ENCODE measurements at regions not wholly inside any gene's neighbourhood (a gene's known extent, or its start where the extent isn't known, plus 50 kb on each side); places are given as distances from the start of the nearest gene placed in this dataset.
"Not testable (repeated sequence)": the region's sequence is repeated elsewhere in the genome, so short reads cannot be mapped to it uniquely, and the experiment has no call there.

GRCh38 chr5:56680731-56681130 lies 134.6 kb upstream of the MAP3K1 start:
- Mint-ChIP-seq H3K27ac (peak overlapping the region in 4 of 10 donors; percentile 2 to 88 (median 66)), H3K4me3 (peak overlapping the region in 1 of 10 donors; percentile 33), H3K36me3 (no peaks in the 10 kb centered on the region), H3K9me3 (peaks cover 0 to 3% (median 0%) of the 10 kb centered on the region in 9 donors), H3K4me1 (peaks cover 9 to 75% (median 31%) of the 10 kb centered on the region in 4 donors), H3K27me3 (no peaks in the 10 kb centered on the region)
- no peak for ATAC-seq
- POLR2A ChIA-PET = no interaction called here
- DNase-seq = no peak

- POLR2A ChIA-PET = interaction anchor here (1.1 kb wide), 1 partner anchor 9 kb away, joined by 3 read pairs; no protein-coding TSS in a partner anchor
- H3K4me1 Mint-ChIP-seq = peaks cover 15 to 61% (median 20%) of the 10 kb centered on the region in 4 donors
- ATAC-seq = no peak
Measured at GRCh38 chr5:56677690-56678305, 137.6 kb upstream of the MAP3K1 start.

GRCh38 chr5:56676091-56676768 lies 139.1 kb upstream of the MAP3K1 start:
- Mint-ChIP-seq H3K27ac (no peak overlapping the region), H3K4me1 (peaks cover 10 to 56% (median 11%) of the 10 kb centered on the region in 4 donors), H3K9me3 (peaks cover 0 to 10% (median 0%) of the 10 kb centered on the region in 9 donors), H3K36me3 (no peaks in the 10 kb centered on the region), H3K27me3 (peaks cover 0 to 4% (median 0%) of the 10 kb centered on the region in 5 donors), H3K4me3 (no peak overlapping the region)
- POLR2A ChIA-PET = no interaction called here
- DNase-seq (no peak), ATAC-seq (no peak)

More at GRCh38 chr5:56677690-56678305, 137.6 kb upstream of the MAP3K1 start:
- DNase-seq = no peak
- Mint-ChIP-seq H3K36me3 (no peaks in the 10 kb centered on the region), H3K27me3 (peaks cover 0 to 4% (median 0%) of the 10 kb centered on the region in 5 donors), H3K4me3 (no peak overlapping the region), H3K27ac (no peak overlapping the region), H3K9me3 (peaks cover 0 to 10% (median 0%) of the 10 kb centered on the region in 9 donors)

GRCh38 chr5:56674441-56674840 lies 140.9 kb upstream of the MAP3K1 start:
- Mint-ChIP-seq H3K4me3 (no peak overlapping the region), H3K9me3 (peaks cover 0 to 10% (median 0%) of the 10 kb centered on the region in 9 donors), H3K36me3 (no peaks in the 10 kb centered on the region), H3K4me1 (peaks cover 14 to 62% (median 16%) of the 10 kb centered on the region in 4 donors), H3K27ac (no peak overlapping the region), H3K27me3 (peaks cover 0 to 4% (median 0%) of the 10 kb centered on the region in 5 donors)
- POLR2A ChIA-PET = no interaction called here
- no peak for ATAC-seq
- DNase-seq = no peak

- H3K9me3 Mint-ChIP-seq = peaks cover 0 to 10% (median 0%) of the 10 kb centered on the region in 9 donors
- H3K4me3 Mint-ChIP-seq = peak overlapping the region in 1 of 10 donors; percentile 20
- DNase-seq (no peak), ATAC-seq (no peak)
- no peaks in the 10 kb centered on the region for H3K36me3 Mint-ChIP-seq
- H3K27me3 Mint-ChIP-seq = peaks cover 0 to 4% (median 0%) of the 10 kb centered on the region in 5 donors
- H3K27ac Mint-ChIP-seq = peak overlapping the region in 4 of 10 donors; percentile 5 to 43 (median 8)
- POLR2A ChIA-PET = no interaction called here
- peaks cover 16 to 63% (median 19%) of the 10 kb centered on the region in 4 donors for H3K4me1 Mint-ChIP-seq
Measured at GRCh38 chr5:56673171-56673570, 142.2 kb upstream of the MAP3K1 start.

- DNase-seq (no peak), ATAC-seq (no peak)
- Mint-ChIP-seq H3K4me1 (peaks cover 18 to 61% (median 19%) of the 10 kb centered on the region in 4 donors), H3K27ac (peak overlapping the region in 2 of 10 donors; percentile 28 to 42), H3K36me3 (no peaks in the 10 kb centered on the region), H3K27me3 (peaks cover 0 to 4% (median 0%) of the 10 kb centered on the region in 5 donors), H3K4me3 (no peak overlapping the region), H3K9me3 (peaks cover 0 to 10% (median 0%) of the 10 kb centered on the region in 9 donors)
- POLR2A ChIA-PET = no interaction called here
Measured at GRCh38 chr5:56671571-56671970, 143.8 kb upstream of the MAP3K1 start.

- H3K27ac Mint-ChIP-seq = peak overlapping the region in 5 of 10 donors; percentile 6 to 86 (median 40)
- POLR2A ChIA-PET = interaction anchor here (0.7 to 1.6 kb wide), 3 partner anchors 16 to 31 kb away, joined by 3 to 8 read pairs (median 4); no protein-coding TSS in a partner anchor
- H3K27me3 Mint-ChIP-seq = peaks cover 0 to 4% (median 0%) of the 10 kb centered on the region in 5 donors
- H3K4me1 Mint-ChIP-seq = peaks cover 18 to 59% (median 19%) of the 10 kb centered on the region in 4 donors
- ATAC-seq (no peak), DNase-seq (no peak)
- H3K36me3 Mint-ChIP-seq = no peaks in the 10 kb centered on the region
- H3K9me3 Mint-ChIP-seq = peaks cover 0 to 10% (median 0%) of the 10 kb centered on the region in 9 donors
- H3K4me3 Mint-ChIP-seq = no peak overlapping the region
Measured at GRCh38 chr5:56670916-56671315, 144.4 kb upstream of the MAP3K1 start.

- ATAC-seq = peak; percentile 84 to 94
- peak overlapping the region in 8 of 10 donors; percentile 5 to 72 (median 54) for H3K4me3 Mint-ChIP-seq
- no peaks in the 10 kb centered on the region for H3K36me3 Mint-ChIP-seq
- POLR2A ChIA-PET = interaction anchor here (0.7 to 1.6 kb wide), 6 partner anchors 11 to 135 kb away, joined by 3 to 8 read pairs (median 4); no protein-coding TSS in a partner anchor
- H3K4me1 Mint-ChIP-seq = peaks cover 18 to 64% (median 19%) of the 10 kb centered on the region in 4 donors
- H3K27me3 Mint-ChIP-seq = peaks cover 0 to 3% (median 0%) of the 10 kb centered on the region in 5 donors
- H3K9me3 Mint-ChIP-seq = peaks cover 0 to 12% (median 0%) of the 10 kb centered on the region in 9 donors
- DNase-seq = peak in 5 of 10 donors; percentile 9 to 62 (median 31)
- H3K27ac Mint-ChIP-seq = peak overlapping the region; percentile 72 to 96 (median 89)
Measured at GRCh38 chr5:56669534-56670483, 145.5 kb upstream of the MAP3K1 start.

- Mint-ChIP-seq H3K4me3 (no peak overlapping the region), H3K27me3 (no peaks in the 10 kb centered on the region), H3K27ac (peak overlapping the region in 2 of 10 donors; percentile 51 to 86), H3K4me1 (peaks cover 17 to 61% (median 19%) of the 10 kb centered on the region in 4 donors), H3K9me3 (peaks cover 0 to 12% (median 0%) of the 10 kb centered on the region in 9 donors), H3K36me3 (no peaks in the 10 kb centered on the region)
- DNase-seq (no peak), ATAC-seq (no peak)
- POLR2A ChIA-PET = no interaction called here
Measured at GRCh38 chr5:56668996-56669395, 146.4 kb upstream of the MAP3K1 start.

GRCh38 chr5:56667692-56668091 lies 147.7 kb upstream of the MAP3K1 start:
- no peaks in the 10 kb centered on the region for H3K36me3 Mint-ChIP-seq
- no peak for ATAC-seq

GRCh38 chr5:56666901-56667300 lies 148.4 kb upstream of the MAP3K1 start:
- Mint-ChIP-seq H3K4me3 (no peak overlapping the region), H3K9me3 (peaks cover 0 to 7% (median 0%) of the 10 kb centered on the region in 9 donors), H3K36me3 (no peaks in the 10 kb centered on the region), H3K4me1 (peaks cover 13 to 46% (median 17%) of the 10 kb centered on the region in 4 donors), H3K27ac (peak overlapping the region in 4 of 10 donors; percentile 4 to 78 (median 26)), H3K27me3 (no peaks in the 10 kb centered on the region)
- POLR2A ChIA-PET = no interaction called here
- no peak for ATAC-seq
- no peak for DNase-seq

More at GRCh38 chr5:56667692-56668091, 147.7 kb upstream of the MAP3K1 start:
- Mint-ChIP-seq H3K27me3 (no peaks in the 10 kb centered on the region), H3K9me3 (peaks cover 0 to 7% (median 0%) of the 10 kb centered on the region in 9 donors), H3K27ac (no peak overlapping the region), H3K4me3 (no peak overlapping the region), H3K4me1 (peaks cover 13 to 50% (median 17%) of the 10 kb centered on the region in 4 donors)
- POLR2A ChIA-PET = no interaction called here
- no peak for DNase-seq

GRCh38 chr5:56665117-56665516 lies 150.2 kb upstream of the MAP3K1 start:
- not testable (repeated sequence) for H3K9me3 Mint-ChIP-seq, H3K27me3 Mint-ChIP-seq, H3K4me3 Mint-ChIP-seq, ATAC-seq, H3K36me3 Mint-ChIP-seq, DNase-seq
- Mint-ChIP-seq H3K27ac (peak overlapping the region in 1 of 10 donors; percentile 40), H3K4me1 (peaks cover 8 to 29% (median 11%) of the 10 kb centered on the region in 4 donors)
- POLR2A ChIA-PET = interaction anchor here (0.7 kb wide), 1 partner anchor 22 kb away, joined by 3 read pairs; no protein-coding TSS in a partner anchor
